Kidney (tissue), 13 donors: ENCODE measurements at regions not wholly inside any gene's neighbourhood (a gene's known extent, or its start where the extent isn't known, plus 50 kb on each side); places are given as distances from the start of the nearest gene placed in this dataset.

Experiments
- DNase-seq, 5 donors: peaks; one replicate each; pipeline ENCODE4 v3.0.0-alpha.2; 2013 to 2020
- FAIRE-seq: peaks from 2 replicates; lab custom pipeline; 2012; peaks lifted over from hg19 to GRCh38; lab: Jason Lieb, UNC
- H3K27ac ChIP-seq, 2 donors: one replicate each; pipeline ENCODE4 v1.7.0; 2013; ENCODE audit warnings: low read depth in 2 of 2, low read length in 2 of 2, inconsistent platforms in 1 of 2
- H3K27me3 ChIP-seq: one replicate; pipeline ENCODE4 v1.7.1; 2013; ENCODE audit warnings: low read length, inconsistent platforms; ENCODE audit not compliant: control insufficient read depth, insufficient read depth
- H3K36me3 ChIP-seq, 3 donors: one replicate each; pipeline versions ENCODE4 v1.7.0 to v1.7.1; 2013; ENCODE audit warnings: low read length in 3 of 3, control low read depth in 1 of 3, inconsistent platforms in 1 of 3; ENCODE audit not compliant: insufficient read depth in 3 of 3, control insufficient read depth in 2 of 3
- H3K4me1 ChIP-seq, 3 donors: one replicate each; pipeline versions ENCODE4 v1.7.0 to v1.7.1; 2013; ENCODE audit warnings: low read length in 3 of 3, inconsistent platforms in 1 of 3, low read depth in 1 of 3; ENCODE audit not compliant: control insufficient read depth in 2 of 3, insufficient read depth in 2 of 3
- H3K4me3 ChIP-seq, 3 donors: one replicate each; pipeline versions ENCODE4 v1.7.0 to v1.8.1; 2013; ENCODE audit warnings: low read length in 3 of 3, control low read depth in 1 of 3, inconsistent platforms in 1 of 3
- H3K9ac ChIP-seq, 3 donors: one replicate each; pipeline versions ENCODE4 v1.7.0 to v1.7.1; 2013; ENCODE audit warnings: low read length in 3 of 3, control low read depth in 1 of 3, inconsistent platforms in 1 of 3
- H3K9me3 ChIP-seq, 3 donors: one replicate each; pipeline versions ENCODE4 v1.7.0 to v1.7.1; 2013; ENCODE audit warnings: low read length in 3 of 3, control low read depth in 1 of 3, inconsistent platforms in 1 of 3; ENCODE audit not compliant: control insufficient read depth in 2 of 3, insufficient read depth in 1 of 3
- CTCF ChIP-seq: IDR thresholded peaks from 3 replicates; pipeline ENCODE4 v1.5.1; 2012; ENCODE audit warnings: mild to moderate bottlenecking, moderate library complexity, borderline replicate concordance; ENCODE audit not compliant: insufficient read depth; ENCODE audit errors: extremely low read depth
- intact Hi-C: fragments of 100-400 bp; cut with DNase I; formaldehyde crosslinking; loops from one replicate; pipeline ENCODE4 v1.11.1; 2022
- donor health status: control.
- donor health status: control.
- donor health status: control.
- donor health status: control.
- donor health status: control.
- donor health status: DM: yes; HTN: yes; CAD: no.
- donor health status: Normal renal cell carcinoma (clear cell type).

GRCh38 chr15:85316244-85316934 lies 64.0 kb upstream of the AKAP13 start:
- no peak overlapping the region for H3K4me3 ChIP-seq
- intact Hi-C loops, result no loop called here
- H3K27ac ChIP-seq, result no peak overlapping the region
- no peaks in the 10 kb centered on the region for H3K9me3 ChIP-seq
- no peak for TF ChIP-seq CTCF
- peak in 1 of 5 donors; percentile 58 for DNase-seq
- FAIRE-seq, result no peak
- no peak overlapping the region for H3K9ac ChIP-seq
- H3K27me3 ChIP-seq, result no peaks in the 10 kb centered on the region
- no peaks in the 10 kb centered on the region for H3K4me1 ChIP-seq
- no peaks in the 10 kb centered on the region for H3K36me3 ChIP-seq

- Histone ChIP-seq H3K36me3 (no peaks in the 10 kb centered on the region), H3K27ac (no peak overlapping the region), H3K4me1 (no peaks in the 10 kb centered on the region), H3K9ac (no peak overlapping the region), H3K9me3 (no peaks in the 10 kb centered on the region), H3K4me3 (no peak overlapping the region), H3K27me3 (no peaks in the 10 kb centered on the region)
- DNase-seq, result no peak
- no peak for FAIRE-seq
- no peak for TF ChIP-seq CTCF
- intact Hi-C loops, result no loop called here
Observed at GRCh38 chr15:85318048-85318731, 62.2 kb upstream of the AKAP13 start.

GRCh38 chr15:85318732-85319076 lies 61.7 kb upstream of the AKAP13 start:
- Histone ChIP-seq H3K9ac (no peak overlapping the region), H3K36me3 (no peaks in the 10 kb centered on the region), H3K27ac (no peak overlapping the region), H3K4me3 (no peak overlapping the region), H3K9me3 (no peaks in the 10 kb centered on the region), H3K27me3 (no peaks in the 10 kb centered on the region), H3K4me1 (no peaks in the 10 kb centered on the region)
- no peak for DNase-seq
- FAIRE-seq, result no peak
- TF ChIP-seq CTCF, result no peak
- intact Hi-C loops, result no loop called here
